GM18867 (cell line): ENCODE measurements at regions not wholly inside any gene's neighbourhood (a gene's known extent, or its start where the extent isn't known, plus 50 kb on each side); places are given as distances from the start of the nearest gene placed in this dataset.

Experiments
- ATAC-seq: cut with Tn5 transposase; IDR thresholded peaks from one replicate; pipeline ENCODE4 v1.9.1; 2021; ENCODE audit warnings: mild to moderate bottlenecking, moderate library complexity; ENCODE audit not compliant: unreplicated experiment

GRCh38 chr16:5480431-5481195 lies 383.0 kb upstream of the EEF2KMT start:
- ATAC-seq: no peak

DNA sequence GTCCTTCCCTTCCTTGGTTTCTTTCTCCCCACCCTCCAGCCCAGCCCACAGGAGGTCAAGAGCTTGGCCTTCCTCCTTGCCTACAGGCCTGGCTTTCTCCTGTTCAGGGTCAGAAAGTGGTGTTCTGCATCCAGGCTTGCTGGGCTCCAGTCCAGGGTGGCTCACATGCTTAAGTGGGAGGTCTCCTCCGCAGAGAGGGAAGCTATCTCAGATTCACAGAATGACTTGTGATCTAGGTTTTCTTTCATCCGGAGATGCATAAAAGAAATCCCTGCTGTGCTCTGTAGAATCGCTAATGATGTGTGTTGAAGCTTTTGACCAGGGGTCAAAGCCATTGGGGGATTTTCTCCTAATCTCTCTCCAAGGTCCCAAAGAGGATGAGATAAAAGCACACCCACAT lies 382.3 kb upstream of the EEF2KMT start:
- ATAC-seq: no peak

- ATAC-seq: no peak
Observed at GRCh38 chr16:5478036-5478435, 380.4 kb upstream of the EEF2KMT start.

GRCh38 chr16:5477251-5477650 lies 379.7 kb upstream of the EEF2KMT start:
- ATAC-seq: no peak

- ATAC-seq: no peak
Observed at GRCh38 chr16:5472552-5472951, 375.0 kb upstream of the EEF2KMT start.

- no peak for ATAC-seq
Observed at GRCh38 chr16:5468488-5468887, 370.9 kb upstream of the EEF2KMT start.

DNA sequence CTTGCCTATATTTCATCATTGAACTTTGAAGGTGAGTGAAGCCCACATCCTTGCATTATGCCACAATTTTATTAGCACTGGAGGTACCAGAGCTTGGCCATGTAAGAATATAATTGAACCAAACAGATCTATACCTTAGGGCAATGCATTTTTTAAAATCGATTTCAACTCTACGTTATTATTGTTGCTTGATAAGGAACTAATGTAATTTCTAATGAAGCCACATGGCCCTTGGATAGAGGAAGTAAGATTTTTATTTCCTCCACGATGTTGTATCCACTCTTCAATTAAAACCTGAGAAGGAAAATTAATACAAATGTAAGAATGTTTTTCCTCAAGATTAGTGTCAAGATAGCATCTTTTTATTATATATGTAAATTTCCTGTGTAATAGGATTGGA lies 370.0 kb upstream of the EEF2KMT start:
- no peak for ATAC-seq

GRCh38 chr16:5466551-5466950 lies 369.0 kb upstream of the EEF2KMT start:
- ATAC-seq: no peak

DNA sequence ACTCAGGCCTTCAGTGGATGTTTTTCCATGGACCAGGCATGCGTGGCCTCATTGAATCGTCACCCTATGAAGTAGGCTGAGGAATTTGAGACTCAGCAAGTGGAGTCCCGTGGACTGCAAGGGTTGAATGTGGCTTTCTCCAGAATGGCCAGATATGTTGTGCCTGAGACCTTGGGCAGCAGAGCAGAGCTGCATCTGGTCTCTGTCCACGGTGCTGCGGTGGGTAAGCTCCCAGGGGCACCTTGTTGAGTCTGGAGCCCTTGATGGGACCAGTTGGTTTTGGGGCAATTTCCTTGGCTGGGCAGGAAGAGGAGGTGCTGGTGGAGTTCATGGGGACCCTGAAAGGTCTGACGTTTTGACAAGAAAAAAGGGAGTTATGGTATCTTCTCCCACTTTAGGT lies 368.1 kb upstream of the EEF2KMT start:
- no peak for ATAC-seq

- no peak for ATAC-seq
Observed at GRCh38 chr16:5463820-5464219, 366.2 kb upstream of the EEF2KMT start.

- ATAC-seq: no peak
Observed at GRCh38 chr16:5461574-5461973, 364.0 kb upstream of the EEF2KMT start.

DNA sequence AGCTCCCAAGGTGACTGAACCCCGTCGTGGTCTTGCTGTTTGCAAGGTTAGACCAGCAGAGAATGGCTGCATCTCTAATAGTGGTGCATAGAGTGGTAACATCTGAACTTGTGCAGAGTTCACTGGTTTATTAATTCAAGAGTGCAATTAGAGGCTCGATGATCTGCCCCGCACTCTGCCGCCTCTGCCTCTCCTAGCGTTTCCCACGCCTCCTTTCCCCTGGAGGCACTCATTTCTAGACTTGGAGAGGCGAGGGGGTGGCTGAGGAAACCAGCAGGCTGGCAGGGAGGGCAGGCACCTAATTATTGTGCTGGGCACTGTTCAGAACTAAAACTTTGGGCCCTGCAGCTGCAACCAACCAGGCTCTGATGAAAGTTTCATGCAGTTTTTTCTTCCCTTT lies 363.5 kb upstream of the EEF2KMT start:
- ATAC-seq: no peak

DNA sequence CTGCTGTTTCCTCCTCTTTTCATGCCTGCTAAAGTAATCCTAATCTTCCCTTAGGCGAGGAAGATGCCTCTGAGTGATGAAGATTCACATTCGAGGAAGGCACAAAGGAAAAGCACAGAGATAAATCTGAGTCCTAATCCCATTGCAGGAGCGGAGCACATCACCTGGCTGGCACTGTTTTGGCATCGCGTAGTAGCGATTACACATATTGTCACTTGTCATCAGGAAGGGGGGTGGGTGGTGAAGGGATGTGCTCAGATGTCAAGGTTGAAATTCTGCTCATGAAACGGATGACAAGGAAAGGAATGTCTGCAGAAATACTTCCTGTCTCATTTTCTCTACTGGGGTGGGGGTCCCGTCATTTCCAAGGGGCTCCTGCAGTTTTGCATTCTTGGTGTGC lies 363.1 kb upstream of the EEF2KMT start:
- no peak for ATAC-seq

DNA sequence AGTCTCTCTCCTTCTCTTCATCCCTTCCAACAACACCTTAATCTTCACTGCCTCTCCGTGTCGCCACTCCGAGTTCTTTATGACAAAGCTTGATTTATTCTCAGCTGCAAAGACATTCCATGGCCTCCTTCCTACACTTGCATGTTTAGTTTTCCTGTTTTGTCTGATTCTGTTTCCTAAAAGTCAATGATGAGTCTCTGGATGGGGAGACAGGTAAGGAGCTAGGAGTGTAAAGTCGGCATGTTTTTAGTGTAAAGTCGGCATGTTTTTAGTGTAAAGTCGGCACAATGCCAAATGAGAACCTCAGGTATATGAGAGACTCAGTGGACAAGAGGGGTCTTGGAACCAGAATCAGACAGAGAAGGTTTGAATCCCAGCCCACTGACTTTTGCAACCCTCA lies 362.3 kb upstream of the EEF2KMT start:
- ATAC-seq: no peak

- no peak for ATAC-seq
Observed at GRCh38 chr16:5455110-5455509, 357.5 kb upstream of the EEF2KMT start.

DNA sequence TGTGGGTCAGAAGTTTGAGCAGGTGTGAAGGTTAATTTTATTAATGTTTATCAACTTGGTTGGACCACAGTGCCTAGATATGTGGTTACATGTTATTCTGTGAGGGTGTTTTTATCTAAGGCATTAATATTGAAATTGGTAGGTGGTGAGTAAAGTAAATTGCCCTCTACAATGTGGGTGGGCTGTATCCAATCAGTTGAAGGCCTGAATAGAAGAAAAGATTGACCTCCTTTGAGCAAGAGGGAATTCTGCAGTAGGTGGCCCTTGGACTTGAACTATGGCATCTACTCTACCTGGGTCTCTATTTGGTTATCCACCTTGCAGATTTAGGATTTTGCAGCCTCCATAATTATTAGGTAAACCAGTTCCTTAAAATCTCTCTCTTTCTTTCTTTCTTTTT lies 356.8 kb upstream of the EEF2KMT start:
- ATAC-seq: no peak

DNA sequence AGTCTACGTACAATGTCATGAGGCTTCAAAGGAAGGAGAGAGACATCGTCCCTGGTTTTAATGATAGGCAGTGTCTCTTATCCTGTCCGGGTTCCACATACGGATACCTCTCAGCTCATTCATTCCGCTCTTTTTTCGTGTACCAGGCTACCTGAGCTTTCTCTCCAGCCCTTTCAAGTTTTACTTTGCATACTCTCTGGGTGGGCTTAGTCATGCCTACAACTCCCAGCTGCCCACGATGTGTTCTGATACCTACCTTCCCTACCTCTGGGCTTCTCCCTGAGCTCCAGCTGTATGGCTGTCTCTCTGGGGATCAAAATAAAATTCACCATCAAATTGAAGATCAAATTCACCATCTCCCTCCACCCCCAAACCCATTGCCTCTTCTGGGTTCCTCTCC lies 354.0 kb upstream of the EEF2KMT start:
- ATAC-seq: no peak

DNA sequence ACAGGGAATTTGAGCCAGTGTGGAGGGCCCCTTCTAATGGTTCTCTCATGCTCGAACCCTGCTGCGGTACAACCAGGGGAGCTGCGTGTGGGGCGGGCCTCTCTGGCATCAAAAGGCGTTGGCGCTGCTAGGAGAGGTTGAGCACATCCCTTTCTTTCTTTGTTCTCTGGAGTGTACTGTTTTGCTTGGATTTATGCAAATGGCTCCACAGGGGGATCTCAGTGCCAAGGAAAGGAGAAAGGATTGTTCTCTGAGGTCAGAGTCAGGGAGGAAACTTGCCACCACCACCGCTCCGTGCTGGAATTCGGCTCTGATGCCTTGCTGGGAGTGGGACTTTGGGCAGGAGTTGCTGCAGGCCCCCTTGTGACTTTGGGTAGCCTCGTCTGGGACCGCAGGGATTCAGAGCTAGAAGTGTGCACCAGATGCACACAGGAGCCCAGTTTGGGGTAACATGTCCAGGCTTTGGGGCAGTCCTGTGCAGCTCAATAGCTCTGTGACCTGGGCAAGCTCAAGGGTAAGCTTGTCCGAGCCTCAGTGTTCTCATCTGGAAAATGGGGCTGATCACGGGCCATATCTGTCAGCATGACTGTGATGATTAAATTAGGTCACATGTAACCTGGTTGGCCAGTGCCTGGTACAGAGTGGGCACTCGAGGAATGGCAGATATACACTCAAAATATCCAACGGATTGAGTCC lies 353.0 kb upstream of the EEF2KMT start:
- no peak for ATAC-seq

DNA sequence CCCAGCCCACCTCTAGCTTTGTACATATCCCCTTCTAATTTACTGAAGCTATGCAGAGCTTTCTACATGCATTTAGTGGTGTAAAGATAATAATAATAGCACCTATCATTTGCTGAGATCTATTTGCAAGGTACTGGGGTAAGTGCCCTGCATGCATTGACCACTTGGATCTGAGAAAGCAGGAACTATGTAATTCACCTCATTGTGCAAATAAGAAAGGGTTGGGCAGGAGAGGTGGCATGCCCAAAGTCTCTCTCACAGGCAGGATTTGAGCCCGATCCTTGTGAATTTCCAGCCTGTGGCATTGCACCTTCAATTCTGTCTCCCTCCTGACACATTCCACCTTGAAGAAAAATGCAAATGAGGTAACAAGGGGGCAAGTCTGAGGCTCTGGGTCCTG lies 352.3 kb upstream of the EEF2KMT start:
- ATAC-seq: no peak

- ATAC-seq: no peak
Observed at GRCh38 chr16:5448798-5449197, 351.2 kb upstream of the EEF2KMT start.

GRCh38 chr16:5447734-5448133 lies 350.1 kb upstream of the EEF2KMT start:
- no peak for ATAC-seq

GRCh38 chr16:5446623-5447240 lies 349.1 kb upstream of the EEF2KMT start:
- no peak for ATAC-seq
